H1 (cell line): ENCODE measurements at regions not wholly inside any gene's neighbourhood (a gene's known extent, or its start where the extent isn't known, plus 50 kb on each side); places are given as distances from the start of the nearest gene placed in this dataset.

Source experiments
- CTCF ChIA-PET: fragments of 300-600 bp; sonication (Branson Sonifier 250); formaldehyde crosslinking; loops from one replicate; lab custom pipeline; 2021; ENCODE audit not compliant: partially characterized antibody; lab: Charles Lee
- POLR2A ChIA-PET: fragments of 300-600 bp; sonication (Branson Sonifier 250); formaldehyde crosslinking; loops from one replicate; lab custom pipeline; 2021; ENCODE audit warnings: inconsistent platforms; ENCODE audit not compliant: partially characterized antibody; lab: Charles Lee
- DNase-seq, 2 experiments: peaks; one replicate each; pipeline versions ENCODE4 v3.0.0 to v3.0.0-alpha.2; 2010 to 2022; ENCODE audit warnings: low spot score in 2 of 2, low read depth in 1 of 2, mixed read lengths in 1 of 2
- FAIRE-seq: peaks from 2 replicates; lab custom pipeline; 2011; peaks lifted over from hg19 to GRCh38; lab: Jason Lieb, UNC
- H2AFZ ChIP-seq: 2 replicates; pipeline ENCODE4 v1.8.1; 2012; ENCODE audit warnings: low read length, inconsistent platforms
- H2AK5ac ChIP-seq: 2 replicates; pipeline ENCODE4 v1.6.1; 2013; ENCODE audit warnings: low read depth, low read length
- H2BK120ac ChIP-seq: replicated peaks from 2 replicates; pipeline ENCODE3; 2013; ENCODE audit warnings: low read depth, low read length, inconsistent platforms
- H2BK12ac ChIP-seq: 2 replicates; pipeline ENCODE4 v1.6.1; 2013; ENCODE audit warnings: low read depth, low read length
- H2BK15ac ChIP-seq: 2 replicates; pipeline ENCODE4 v1.6.1; 2013; ENCODE audit warnings: low read length
- H2BK20ac ChIP-seq: 2 replicates; pipeline ENCODE4 v1.6.1; 2013; ENCODE audit warnings: low read length
- H2BK5ac ChIP-seq: 2 replicates; pipeline ENCODE4 v1.6.1; 2013; ENCODE audit warnings: low read depth, low read length
- H3K14ac ChIP-seq: 2 replicates; pipeline ENCODE4 v1.6.1; 2013; ENCODE audit warnings: inconsistent platforms; ENCODE audit not compliant: insufficient read length
- H3K18ac ChIP-seq: 2 replicates; pipeline ENCODE4 v1.6.1; 2013; ENCODE audit warnings: low read length; ENCODE audit errors: extremely low read depth
- H3K23ac ChIP-seq: 2 replicates; pipeline ENCODE4 v1.6.1; 2013; ENCODE audit warnings: inconsistent platforms; ENCODE audit not compliant: insufficient read length
- H3K23me2 ChIP-seq: 2 replicates; pipeline ENCODE4 v1.6.1; 2013; ENCODE audit warnings: low read depth, low read length
- H3K27ac ChIP-seq: 2 replicates; pipeline ENCODE4 v1.6.1; 2011; ENCODE audit warnings: low read depth, low read length, inconsistent platforms
- H3K27me3 ChIP-seq, 4 experiments: replicated peaks in 1 of 4; 1 replicate in 1 of 4; 2 replicates in 3 of 4; pipeline versions ENCODE4 v1.6.1 to v1.8.1; 2011 to 2013; ENCODE audit warnings: low read length in 3 of 4, mild to moderate bottlenecking in 3 of 4, inconsistent platforms in 2 of 4, mixed read lengths in 2 of 4, moderate library complexity in 1 of 4; ENCODE audit not compliant: control insufficient read depth in 3 of 4, insufficient read depth in 3 of 4; ENCODE audit errors: extremely low read depth in 1 of 4
- H3K36me3 ChIP-seq, 4 experiments: 2 replicates each; pipeline versions ENCODE4 v1.6.1 to v1.8.1; 2011 to 2013; ENCODE audit warnings: mild to moderate bottlenecking in 4 of 4, low read length in 3 of 4, moderate library complexity in 2 of 4, control low read depth in 1 of 4, inconsistent platforms in 1 of 4; ENCODE audit not compliant: insufficient read depth in 4 of 4, control insufficient read depth in 2 of 4
- H3K4ac ChIP-seq: replicated peaks from 2 replicates; pipeline ENCODE3; 2013; ENCODE audit warnings: low read length, low read depth, mixed read lengths, inconsistent platforms; ENCODE audit not compliant: insufficient read length
- H3K4me1 ChIP-seq, 4 experiments: replicated peaks in 1 of 4; 1 replicate in 1 of 4; 2 replicates in 3 of 4; pipeline versions ENCODE4 v1.6.1 to v1.8.1; 2011 to 2013; ENCODE audit warnings: low read length in 3 of 4, inconsistent platforms in 2 of 4, mixed read lengths in 1 of 4; ENCODE audit not compliant: insufficient read depth in 4 of 4, control insufficient read depth in 3 of 4
- H3K4me2 ChIP-seq, 2 experiments: 2 replicates each; pipeline versions ENCODE4 v1.6.1 to v1.8.1; 2011 to 2013; ENCODE audit warnings: low read depth in 2 of 2, low read length in 2 of 2, control low read depth in 1 of 2, inconsistent platforms in 1 of 2, mild to moderate bottlenecking in 1 of 2; ENCODE audit not compliant: insufficient read depth in 1 of 2
- H3K4me3 ChIP-seq, 4 experiments: fragments of 200-600, 300-600 bp in 1 of 4; sonication (generic), shearing (Covaris generic), sonication (Bioruptor Twin) in 1 of 4; 2 replicates each; pipeline versions ENCODE4 v1.5.1 to v1.8.1; 2011 to 2016; ENCODE audit warnings: low read length in 4 of 4, low read depth in 3 of 4, control low read depth in 2 of 4, inconsistent platforms in 2 of 4, mild to moderate bottlenecking in 2 of 4, mixed read lengths in 1 of 4, moderate library complexity in 1 of 4; ENCODE audit not compliant: insufficient read depth in 2 of 4; ENCODE audit errors: extremely low read depth in 1 of 4
- H3K56ac ChIP-seq: replicated peaks from 2 replicates; pipeline ENCODE3; 2013; ENCODE audit warnings: low read depth, mild to moderate bottlenecking, mixed read lengths, low read length, inconsistent platforms; ENCODE audit not compliant: insufficient read length
- H3K79me1 ChIP-seq: 2 replicates; pipeline ENCODE4 v1.6.1; 2013; ENCODE audit warnings: low read depth, low read length, control low read depth
- H3K79me2 ChIP-seq, 2 experiments: 2 replicates each; pipeline versions ENCODE4 v1.6.1 to v1.8.1; 2012 to 2013; ENCODE audit warnings: low read length in 2 of 2, mild to moderate bottlenecking in 2 of 2, inconsistent platforms in 1 of 2; ENCODE audit not compliant: insufficient read depth in 2 of 2, control insufficient read depth in 1 of 2
- H3K9ac ChIP-seq, 4 experiments: replicated peaks in 1 of 4; 1 replicate in 1 of 4; 2 replicates in 3 of 4; pipeline versions ENCODE4 v1.6.1 to v1.8.1; 2011 to 2013; ENCODE audit warnings: low read depth in 3 of 4, low read length in 3 of 4, control low read depth in 2 of 4, mild to moderate bottlenecking in 2 of 4, moderate library complexity in 2 of 4, inconsistent platforms in 1 of 4; ENCODE audit errors: extremely low read depth in 1 of 4
- H3K9me3 ChIP-seq, 2 experiments: 2 replicates each; pipeline versions ENCODE4 v1.6.1 to v1.8.1; 2012 to 2013; ENCODE audit warnings: mild to moderate bottlenecking in 2 of 2, moderate library complexity in 2 of 2, control low read depth in 1 of 2, inconsistent platforms in 1 of 2, low read depth in 1 of 2, low read length in 1 of 2, mixed read lengths in 1 of 2; ENCODE audit not compliant: insufficient read depth in 2 of 2
- H4K20me1 ChIP-seq, 2 experiments: replicated peaks in 1 of 2; 2 replicates each; pipeline versions ENCODE3 to v1.8.1; 2011 to 2013; ENCODE audit warnings: inconsistent platforms in 2 of 2, low read length in 2 of 2, mild to moderate bottlenecking in 1 of 2; ENCODE audit not compliant: insufficient read depth in 2 of 2, control insufficient read depth in 1 of 2
- H4K5ac ChIP-seq: 2 replicates; pipeline ENCODE4 v1.6.1; 2013; ENCODE audit warnings: low read length, low read depth, mixed read lengths, inconsistent platforms; ENCODE audit not compliant: insufficient read length
- H4K8ac ChIP-seq: 2 replicates; pipeline ENCODE4 v1.8.0; 2013; ENCODE audit warnings: mild to moderate bottlenecking, moderate library complexity, low read length, inconsistent platforms; ENCODE audit not compliant: insufficient read depth; ENCODE audit errors: extremely low read depth
- H4K91ac ChIP-seq: replicated peaks from 2 replicates; pipeline ENCODE3; 2013; ENCODE audit warnings: low read length, mixed read lengths, inconsistent platforms; ENCODE audit not compliant: insufficient read length
- ATF3 ChIP-seq: IDR thresholded peaks from 2 replicates; pipeline ENCODE4 v1.6.1; 2011; ENCODE audit warnings: low read depth, mild to moderate bottlenecking, low read length; ENCODE audit not compliant: insufficient read depth
- CBX8 ChIP-seq: fragments of 300-800, 300-1000 bp; sonication (generic); IDR thresholded peaks from 2 replicates; pipeline ENCODE4 v1.7.1; 2016; ENCODE audit warnings: low read depth, low read length, borderline replicate concordance
- CHD1 ChIP-seq: IDR thresholded peaks from 2 replicates; pipeline ENCODE4 v1.6.1; 2012; ENCODE audit warnings: low read depth, low read length, improper control_type of control experiment
- EGR1 ChIP-seq: IDR thresholded peaks from 2 replicates; pipeline ENCODE4 v1.6.1; 2011; ENCODE audit warnings: low read depth, low read length, borderline replicate concordance
- FOSL1 ChIP-seq: IDR thresholded peaks from 2 replicates; pipeline ENCODE4 v1.6.1; 2011; ENCODE audit warnings: mild to moderate bottlenecking, low read depth, low read length, moderate library complexity; ENCODE audit not compliant: insufficient read depth
- NANOG ChIP-seq: IDR thresholded peaks from 2 replicates; pipeline ENCODE4 v1.6.1; 2011; ENCODE audit warnings: low read length, low read depth, mild to moderate bottlenecking, inconsistent platforms; ENCODE audit not compliant: insufficient read depth, poor library complexity, severe bottlenecking
- SIX5 ChIP-seq: IDR thresholded peaks from 2 replicates; pipeline ENCODE4 v1.6.1; 2011; ENCODE audit warnings: mild to moderate bottlenecking, low read depth, low read length
- USF2 ChIP-seq: IDR thresholded peaks from 2 replicates; pipeline ENCODE4 v1.6.1; 2011; ENCODE audit warnings: low read length, improper control_type of control experiment
- YY1 ChIP-seq: IDR thresholded peaks from 2 replicates; pipeline ENCODE4 v1.6.1; 2011; ENCODE audit warnings: low read depth, mild to moderate bottlenecking, low read length
- WGBS, 2 experiments: shearing (Covaris generic) in 1 of 2; methylation state at CpG; one replicate each; pipeline versions ENCODE4 v1.1.6 to v1.1.7; 2013 to 2015; ENCODE audit warnings: low lambda C conversion rate in 2 of 2, mixed read lengths in 2 of 2, inconsistent platforms in 1 of 2, low coverage in 1 of 2, missing lambda C conversion rate in 1 of 2; ENCODE audit not compliant: insufficient replicate concordance in 2 of 2, insufficient coverage in 1 of 2, insufficient read length in 1 of 2; ENCODE audit errors: extremely low coverage in 1 of 2, missing lambda C conversion rate in 1 of 2; 5-methylcytosine and 5-hydroxymethylcytosine counted together

GRCh38 chr2:138272524-138273195 lies 228.9 kb upstream of the SPOPL start:
- Histone ChIP-seq H3K27ac (no peak overlapping the region), H3K4me3 (no peak overlapping the region), H3K4me1 (peaks cover 4 to 30% (median 7%) of the 10 kb centered on the region in 4 experiments), H3K27me3 (no peaks in the 10 kb centered on the region), H4K91ac (no peak overlapping the region), H2AFZ (no peak overlapping the region), H2BK20ac (no peak overlapping the region), H2AK5ac (no peak overlapping the region), H3K9me3 (no peaks in the 10 kb centered on the region), H2BK5ac (no peak overlapping the region), H3K18ac (no peak overlapping the region), H3K4me2 (no peak overlapping the region), H3K79me2 (no peaks in the 10 kb centered on the region), H3K79me1 (no peaks in the 10 kb centered on the region), H3K9ac (no peak overlapping the region), H2BK15ac (no peak overlapping the region), H2BK12ac (no peak overlapping the region), H3K56ac (no peak overlapping the region), H3K23me2 (no peaks in the 10 kb centered on the region), H2BK120ac (no peak overlapping the region), H3K36me3 (no peaks in the 10 kb centered on the region), H4K20me1 (no peaks in the 10 kb centered on the region), H4K8ac (no peak overlapping the region), H3K4ac (no peak overlapping the region), H3K14ac (no peak overlapping the region), H3K23ac (no peak overlapping the region), H4K5ac (no peak overlapping the region)
- CTCF ChIA-PET, result interaction anchor here (0.6 kb wide), 1 partner anchor 645 kb away, joined by 3 read pairs; no protein-coding TSS in a partner anchor
- DNase-seq (no peak), FAIRE-seq (no peak)
- POLR2A ChIA-PET, result no interaction called here
- 80% methylated on average over 1 of the region's 4 CpGs; no CpG with 5 or more reads in 1 of the 2 experiments for WGBS, 2 experiments
- TF ChIP-seq USF2, result no peak
- no peak for TF ChIP-seq FOSL1
- TF ChIP-seq ATF3, result no peak
- TF ChIP-seq SIX5, result no peak
- no peak for TF ChIP-seq CBX8
- TF ChIP-seq CHD1, result no peak
- no peak for TF ChIP-seq EGR1
- TF ChIP-seq YY1, result no peak
- no peak for TF ChIP-seq NANOG
